HG02798 (cell line): ENCODE measurements at regions not wholly inside any gene's neighbourhood (a gene's known extent, or its start where the extent isn't known, plus 50 kb on each side); places are given as distances from the start of the nearest gene placed in this dataset.

Experiments
- ATAC-seq: cut with Tn5 transposase; IDR thresholded peaks from one replicate; pipeline ENCODE4 v1.9.1; 2021; ENCODE audit warnings: mild to moderate bottlenecking; ENCODE audit not compliant: unreplicated experiment, poor library complexity

DNA sequence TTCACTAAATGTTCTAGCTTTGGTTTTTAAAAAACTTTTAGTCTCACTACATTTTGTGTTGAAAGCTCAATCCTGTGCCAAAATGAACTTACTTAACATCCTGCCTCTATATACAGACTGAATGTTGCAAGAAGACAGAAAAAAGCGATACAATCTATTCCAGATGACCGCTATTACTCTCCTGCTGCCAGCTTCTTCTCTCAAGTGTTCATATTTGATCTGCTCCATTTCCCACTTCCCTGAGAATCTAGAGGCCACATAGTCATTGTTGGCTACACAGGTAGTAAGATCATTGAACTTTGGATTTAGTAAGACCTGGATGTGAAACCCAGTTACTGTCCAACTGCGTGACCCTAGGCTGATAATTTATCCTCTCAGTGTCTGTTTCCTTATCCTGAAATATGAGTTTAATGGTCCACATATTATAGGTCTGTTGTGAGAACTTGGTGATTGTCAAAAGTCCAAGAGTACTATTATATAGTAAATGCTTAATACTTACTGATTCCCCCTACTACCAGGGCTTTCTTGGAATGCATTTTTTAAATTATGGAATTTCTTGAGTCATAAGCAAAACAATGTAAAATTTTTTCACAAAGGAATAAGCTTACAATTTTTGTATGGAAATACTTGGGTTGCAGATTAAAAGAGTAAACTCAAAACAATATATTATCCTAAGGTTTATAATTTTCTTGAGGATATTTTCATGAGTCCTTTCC lies 976.8 kb upstream of the ADGRL3 start:
- no peak for ATAC-seq

DNA sequence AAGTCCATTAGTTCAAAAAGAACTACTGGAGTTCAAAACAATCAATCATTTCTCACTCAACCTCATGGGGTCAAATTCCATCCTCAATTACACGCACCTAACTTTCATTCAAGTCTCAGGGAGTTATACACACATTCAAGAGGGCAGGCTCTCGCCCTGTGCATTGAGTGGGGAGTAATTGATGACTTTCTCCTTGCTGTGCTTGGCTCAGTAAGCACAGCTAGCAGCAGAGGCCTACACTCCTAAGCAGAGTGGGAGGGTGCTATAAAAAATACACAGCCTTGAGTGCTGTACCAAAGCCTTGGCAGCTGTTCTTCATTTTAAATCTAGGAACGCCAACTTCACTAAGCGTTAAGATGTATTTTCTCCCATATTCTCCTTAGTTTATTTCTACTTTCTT lies 958.3 kb upstream of the ADGRL3 start:
- ATAC-seq = no peak

DNA sequence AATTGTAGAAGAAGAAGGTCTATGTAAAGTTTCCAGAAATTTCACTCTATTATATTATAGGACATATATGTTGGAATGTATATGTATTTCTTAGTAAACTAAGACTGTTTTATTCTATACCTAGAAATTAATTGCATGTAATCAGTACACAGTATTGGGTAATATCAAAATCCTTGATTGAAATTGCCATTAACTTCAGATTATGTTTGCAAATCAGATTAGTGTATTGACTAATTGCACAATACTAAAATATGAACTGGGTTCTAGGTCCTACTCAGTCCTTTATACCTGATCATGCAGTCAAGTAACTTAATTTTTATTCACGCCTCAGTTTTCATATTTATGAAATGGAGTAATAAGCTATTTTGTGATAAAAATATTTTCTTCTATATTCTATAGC lies 950.3 kb upstream of the ADGRL3 start:
- ATAC-seq = no peak

DNA sequence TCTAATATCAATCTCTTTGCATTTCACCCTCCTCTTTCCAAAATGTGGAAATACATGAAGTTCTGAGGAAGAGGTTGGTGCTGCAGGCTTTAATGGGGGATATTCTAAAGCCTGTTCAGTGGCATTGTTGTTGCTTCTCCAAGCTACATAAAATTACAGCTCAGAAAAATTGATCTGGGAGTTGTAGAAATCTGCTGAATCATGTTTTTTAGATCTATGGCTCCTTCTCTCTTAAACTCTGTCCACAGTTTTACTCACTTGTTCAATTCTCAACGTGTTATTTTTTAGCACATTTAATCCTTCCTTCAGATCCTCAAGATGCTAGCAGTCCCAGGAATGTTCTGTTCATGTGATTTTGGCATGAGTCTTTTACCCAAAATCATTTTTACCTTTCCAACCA lies 949.5 kb upstream of the ADGRL3 start:
- no peak for ATAC-seq

DNA sequence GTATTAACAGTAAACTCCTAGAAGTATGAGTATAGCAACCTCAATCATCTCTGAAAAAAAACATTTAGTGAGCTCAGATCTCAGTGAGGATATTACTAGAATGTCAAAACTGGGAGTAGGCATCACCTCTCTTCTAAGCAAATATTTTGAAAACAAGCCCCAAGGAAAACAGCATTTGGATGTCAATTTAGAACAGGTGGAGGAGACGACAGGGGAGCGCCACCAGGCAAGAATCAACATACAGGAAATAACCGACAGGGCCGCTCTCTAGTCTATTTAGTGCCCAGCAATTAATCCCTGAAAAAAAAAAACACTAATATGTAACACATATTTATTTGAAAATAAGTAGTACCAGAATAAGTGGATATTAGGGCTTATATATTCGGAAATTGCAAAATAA lies 940.3 kb upstream of the ADGRL3 start:
- no peak for ATAC-seq

DNA sequence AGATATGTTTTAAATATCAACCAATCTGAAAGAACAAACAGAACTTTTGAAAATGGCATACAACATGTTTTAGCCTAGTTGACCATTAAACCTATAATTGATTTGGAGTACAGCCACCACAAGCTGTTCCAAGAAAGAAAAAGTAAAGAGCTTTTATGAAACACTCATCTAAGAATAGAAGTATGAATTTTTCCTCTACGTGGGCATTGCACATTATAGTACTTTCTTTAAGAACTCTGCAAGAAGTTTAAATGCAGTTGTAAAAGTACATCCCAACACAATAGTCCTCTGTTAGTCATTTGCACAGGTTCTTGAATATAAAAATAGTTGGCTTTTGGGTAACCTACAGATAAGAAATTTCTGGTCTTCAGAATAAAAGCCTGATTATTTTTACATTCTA lies 933.6 kb upstream of the ADGRL3 start:
- ATAC-seq = no peak

DNA sequence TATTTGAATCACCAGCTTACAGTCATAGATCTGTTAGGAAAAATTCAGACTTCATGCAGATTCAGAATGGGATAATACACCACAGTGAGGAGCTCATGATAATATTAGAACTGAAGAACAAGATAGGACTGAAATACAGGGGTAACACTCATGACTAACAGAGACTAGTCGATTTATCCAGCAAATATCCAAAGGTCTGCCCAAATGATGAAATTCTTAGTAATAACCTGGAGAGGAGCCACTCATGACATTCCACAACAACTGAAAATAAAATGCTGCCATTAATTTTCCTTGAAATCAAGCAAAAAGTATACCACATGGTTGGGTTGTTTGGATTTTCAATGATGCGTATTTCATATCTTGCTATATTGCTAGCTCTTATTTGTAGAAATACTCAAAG lies 903.7 kb upstream of the ADGRL3 start:
- ATAC-seq = no peak

DNA sequence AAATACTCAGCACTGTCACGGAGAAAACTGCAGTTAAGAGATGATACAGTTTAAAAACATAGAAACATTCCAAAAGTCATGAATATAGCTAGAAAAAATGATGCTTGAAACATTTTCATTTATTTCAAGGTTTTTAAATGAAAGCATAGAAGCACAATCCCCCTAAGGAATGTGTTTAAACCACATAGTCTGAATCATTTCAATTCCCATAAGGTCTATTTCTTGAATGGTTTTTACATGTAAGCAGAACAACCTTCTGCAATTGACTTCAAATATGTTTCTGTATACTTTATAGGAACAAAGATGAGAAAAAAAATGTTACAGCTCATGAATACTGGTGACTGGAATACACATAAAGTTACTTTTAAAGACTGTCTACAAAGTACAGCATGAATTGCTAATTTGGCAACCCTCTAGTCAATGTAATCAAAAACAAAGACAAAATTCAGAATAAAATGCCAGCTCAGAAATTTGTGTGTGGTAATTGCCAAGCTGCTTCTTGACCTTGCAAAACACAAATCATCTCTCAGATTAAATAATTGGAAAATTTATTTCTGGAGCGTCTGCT lies 886.4 kb upstream of the ADGRL3 start:
- no peak for ATAC-seq

DNA sequence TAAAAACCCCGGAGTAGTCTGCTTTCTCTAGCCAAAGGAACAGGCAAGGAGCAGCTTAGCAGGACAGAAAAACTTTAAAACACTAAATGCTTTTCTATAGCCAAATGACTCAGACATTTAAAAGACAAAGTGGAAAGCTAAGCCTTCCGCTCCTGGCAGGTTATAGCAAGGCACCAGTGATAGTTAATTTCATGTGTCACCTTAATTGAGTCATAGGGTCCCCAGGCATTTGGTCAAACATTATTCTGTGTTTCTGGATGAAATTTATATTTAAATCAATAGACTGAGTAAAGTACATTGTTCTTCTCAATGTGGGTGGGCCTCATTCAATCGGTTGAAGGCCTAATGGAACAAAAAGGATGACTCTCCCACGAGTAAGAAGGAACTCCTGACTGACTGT lies 885.7 kb upstream of the ADGRL3 start:
- no peak for ATAC-seq

DNA sequence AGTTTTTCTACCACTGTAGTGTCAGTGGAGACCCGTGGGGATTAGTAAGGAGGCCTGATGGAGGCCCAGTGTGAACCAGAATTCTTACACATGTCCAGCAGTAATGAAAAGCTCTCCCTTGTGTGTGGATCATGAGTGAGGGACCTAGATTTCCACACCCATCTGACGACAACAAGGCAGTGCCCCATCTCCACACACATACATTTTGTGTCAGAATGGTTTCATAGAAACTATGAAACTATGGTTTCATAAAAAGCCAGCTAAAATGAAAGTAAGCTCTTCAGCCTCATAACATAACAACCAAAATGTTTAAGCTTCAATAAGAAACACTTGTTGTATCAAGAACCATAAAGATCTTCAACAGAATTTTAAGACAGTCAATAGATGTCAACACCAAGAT lies 884.5 kb upstream of the ADGRL3 start:
- no peak for ATAC-seq

DNA sequence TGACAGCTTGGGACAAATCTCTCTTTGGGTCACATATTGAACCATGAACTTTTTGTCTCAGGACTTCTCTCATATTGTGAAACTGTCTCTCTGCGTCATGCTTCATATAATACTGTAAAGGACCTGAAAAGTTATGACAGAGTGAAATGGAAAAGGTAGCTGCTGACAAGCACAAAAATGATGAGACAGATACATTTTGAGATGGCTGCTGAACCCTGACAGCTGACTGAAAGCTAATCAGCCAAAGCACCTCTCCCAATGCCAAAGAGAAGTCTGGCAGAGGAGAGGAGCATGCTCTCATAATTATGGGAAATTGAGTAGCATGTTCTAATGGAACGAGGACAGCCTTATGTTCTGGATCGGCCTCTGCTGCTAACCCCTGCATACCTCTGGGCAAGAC lies 873.4 kb upstream of the ADGRL3 start:
- ATAC-seq = no peak

DNA sequence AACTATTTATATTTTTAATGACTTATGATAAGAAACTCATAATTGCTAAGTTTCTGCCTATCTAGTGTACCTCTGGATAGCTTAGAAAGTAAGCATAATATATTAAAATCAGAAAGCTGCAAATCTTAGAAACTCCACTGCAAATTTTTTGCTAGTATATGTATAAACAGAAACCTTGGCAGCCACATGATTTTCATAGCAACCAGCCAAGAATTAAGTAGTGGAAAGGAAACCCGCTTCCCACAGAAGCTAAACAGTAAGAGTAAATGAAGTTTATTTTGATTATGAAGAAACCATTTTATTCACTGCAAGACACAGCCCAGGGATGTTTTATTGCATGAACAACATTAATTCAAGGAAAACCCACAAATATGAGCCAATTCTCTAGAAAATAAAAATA lies 872.5 kb upstream of the ADGRL3 start:
- ATAC-seq = no peak

DNA sequence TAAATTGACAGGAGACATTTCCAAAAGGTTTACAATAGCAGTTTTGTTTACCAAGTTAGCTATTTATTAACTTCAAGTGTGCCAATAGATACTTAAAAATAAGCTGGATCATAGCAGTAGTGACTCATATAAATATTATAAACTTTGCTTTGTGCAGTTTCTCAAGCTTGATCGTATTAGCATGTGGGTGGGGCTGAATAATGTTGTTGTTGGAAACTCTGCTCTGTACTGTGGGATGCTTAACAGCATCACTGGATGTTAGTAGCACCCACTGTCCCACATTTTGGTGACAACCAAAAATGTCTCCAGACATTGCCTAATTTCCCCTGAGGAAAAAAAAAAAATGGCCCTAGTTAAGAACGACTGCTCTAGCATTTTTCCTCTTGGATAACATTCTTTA lies 855.2 kb upstream of the ADGRL3 start:
- ATAC-seq = no peak

DNA sequence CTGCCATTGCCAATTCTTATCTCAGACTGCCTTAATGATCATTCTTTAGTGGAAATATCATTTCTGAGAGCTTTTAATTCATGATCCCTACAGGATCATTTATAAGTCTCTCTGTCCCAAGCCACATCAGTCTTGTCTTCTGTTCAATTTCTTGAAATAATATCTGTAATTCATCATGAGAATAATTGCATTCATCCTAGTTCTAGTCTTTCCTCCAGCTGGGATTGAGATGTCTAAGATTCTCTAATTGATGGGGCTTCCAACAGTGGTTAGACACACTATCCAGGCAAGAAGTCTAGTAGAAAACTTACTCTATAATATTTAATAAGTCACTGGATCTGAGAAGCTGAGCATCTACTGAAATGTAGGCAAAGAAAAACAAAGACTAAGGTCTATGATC lies 854.7 kb upstream of the ADGRL3 start:
- ATAC-seq = no peak

DNA sequence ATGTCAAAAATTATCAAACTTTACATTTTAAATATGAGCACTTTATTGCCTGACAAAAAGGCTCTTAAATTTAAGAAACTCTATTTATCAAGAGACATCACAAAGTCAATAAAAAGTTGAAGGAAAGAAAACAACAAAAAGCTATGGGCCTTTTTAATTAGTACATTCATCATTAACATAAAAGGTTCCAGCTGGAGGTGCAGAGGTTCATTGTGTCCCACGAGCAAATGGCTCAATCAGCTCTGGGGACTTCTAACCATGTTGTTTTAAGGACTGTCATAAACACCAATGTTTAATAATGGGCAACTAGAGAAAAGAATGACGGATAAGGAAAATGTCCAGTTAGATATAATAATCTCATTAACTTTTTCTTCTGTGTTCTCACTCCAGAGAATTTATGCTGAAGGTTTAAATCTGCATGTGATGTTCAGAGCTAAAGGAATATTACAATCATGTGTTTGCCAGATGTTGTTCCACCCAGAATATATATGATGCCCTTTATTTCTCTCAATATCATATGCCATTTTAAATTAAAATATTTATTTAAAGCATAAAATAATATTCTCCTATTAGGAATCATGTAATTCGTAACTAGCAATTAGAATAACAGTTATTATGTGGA lies 840.3 kb upstream of the ADGRL3 start:
- no peak for ATAC-seq

DNA sequence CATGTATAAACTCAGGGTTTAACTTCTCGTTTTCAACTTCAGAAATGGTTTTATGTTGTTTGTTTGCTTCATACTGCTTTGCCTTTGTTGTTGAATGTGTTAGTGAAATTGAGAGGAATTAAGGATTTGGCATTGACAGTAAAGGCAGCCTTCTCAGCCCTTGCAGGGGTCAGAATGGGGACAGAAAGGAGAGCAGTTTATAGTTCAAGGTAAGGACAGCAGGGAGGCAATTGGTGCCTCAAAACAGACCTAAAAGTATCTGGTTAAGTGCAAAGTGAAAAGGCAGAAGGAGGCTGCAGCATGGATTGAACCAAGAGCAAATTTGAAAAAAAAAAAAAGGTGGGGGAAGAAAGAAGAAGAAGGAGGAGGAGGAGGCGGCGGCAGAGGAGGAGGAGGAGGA lies 835.0 kb upstream of the ADGRL3 start:
- no peak for ATAC-seq

DNA sequence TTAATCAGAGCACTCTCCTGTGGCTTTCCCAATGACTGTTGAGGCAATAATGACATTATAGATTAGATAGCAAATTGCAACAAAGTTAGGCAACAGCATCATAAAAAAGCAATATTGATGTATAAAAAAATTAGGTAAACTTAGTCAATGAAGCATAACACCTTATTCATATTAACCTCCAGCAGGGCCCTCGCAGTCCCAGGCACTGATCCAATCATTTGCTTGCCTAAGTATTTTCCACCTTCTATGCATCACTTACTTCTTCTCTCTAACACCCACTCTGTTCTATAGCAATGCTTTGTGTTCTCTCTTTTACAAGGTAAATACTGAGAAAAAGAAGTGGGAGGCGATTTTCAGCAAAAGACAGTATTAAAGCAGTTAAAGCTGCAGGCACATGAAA lies 833.5 kb upstream of the ADGRL3 start:
- ATAC-seq = no peak

DNA sequence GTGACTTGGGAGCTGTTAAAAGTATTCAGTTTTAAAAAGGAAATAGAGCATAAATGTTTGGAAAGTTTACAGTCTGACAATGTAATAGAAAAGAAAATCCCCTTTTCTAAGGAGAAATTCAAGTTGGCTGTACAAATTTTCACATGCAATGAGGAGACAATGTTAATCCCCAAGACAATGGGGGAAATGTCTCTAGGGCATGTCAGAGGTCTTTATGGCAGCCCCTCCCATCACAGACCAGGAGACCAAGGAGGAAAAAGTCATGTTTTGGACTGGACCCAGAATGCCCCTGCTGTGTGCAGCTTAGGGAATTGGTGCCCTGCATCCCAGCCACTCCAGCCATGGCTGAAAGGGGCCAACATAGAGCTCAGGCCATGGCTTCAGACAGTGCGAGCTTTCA lies 831.1 kb upstream of the ADGRL3 start:
- ATAC-seq = no peak

DNA sequence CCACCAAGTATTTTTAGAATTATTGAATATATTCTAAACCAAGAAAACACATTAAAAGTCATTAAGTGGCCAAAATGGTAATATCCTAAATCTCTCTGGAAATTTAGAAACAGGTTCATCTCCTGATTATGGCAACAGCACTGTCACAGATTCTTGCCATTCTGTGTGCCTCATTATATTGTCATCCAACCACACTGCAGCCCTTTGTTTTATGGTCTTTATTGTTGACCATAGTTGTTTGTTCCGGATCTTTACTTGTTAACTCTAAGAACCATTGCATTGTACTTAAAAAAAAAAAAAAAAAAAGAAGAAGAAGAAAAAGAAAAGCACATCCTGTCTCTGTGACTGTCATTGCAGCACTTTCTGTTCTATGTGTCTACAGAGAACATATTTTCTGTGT lies 822.1 kb upstream of the ADGRL3 start:
- no peak for ATAC-seq

DNA sequence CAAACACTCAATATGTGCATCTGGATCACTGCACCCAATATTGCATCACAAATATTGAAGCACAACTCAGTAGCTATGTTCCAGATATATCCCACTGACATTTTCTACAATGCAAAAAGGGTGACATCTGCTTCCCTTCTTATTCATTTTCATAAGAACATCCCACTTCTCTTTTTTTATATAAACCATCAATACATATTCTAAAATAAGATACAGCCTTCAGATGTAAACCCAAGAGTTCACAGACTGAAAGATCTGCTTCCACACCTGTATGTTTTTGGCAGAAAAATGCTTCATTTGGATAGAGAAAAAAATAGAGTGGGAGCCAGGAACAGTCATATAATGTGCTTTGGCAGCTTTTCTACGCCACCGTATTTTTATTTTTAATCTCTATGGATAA lies 815.6 kb upstream of the ADGRL3 start:
- no peak for ATAC-seq

DNA sequence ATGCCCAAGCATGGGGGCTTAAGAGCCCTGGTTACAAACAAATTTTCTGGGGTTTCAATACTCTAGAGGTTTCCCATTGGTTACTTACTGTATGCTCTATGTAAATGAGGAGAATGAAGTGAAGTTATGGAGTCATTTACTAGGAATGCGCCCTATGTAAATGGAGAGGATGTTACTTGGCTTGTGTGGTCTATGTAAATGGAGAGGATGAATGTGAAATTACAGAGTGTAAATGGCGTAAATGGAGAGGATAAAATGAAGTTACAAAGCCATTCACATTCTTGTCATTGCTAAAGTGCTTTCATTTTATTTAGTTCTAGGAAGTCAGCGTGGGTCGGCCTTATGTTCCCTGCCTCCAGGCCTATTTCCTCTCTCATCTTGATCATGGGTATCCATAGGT lies 810.5 kb upstream of the ADGRL3 start:
- ATAC-seq = no peak
